ENCODE measurements at regions not wholly inside any gene's neighbourhood (a gene's known extent, or its start where the extent isn't known, plus 50 kb on each side); places are given as distances from the start of the nearest gene placed in this dataset.

GRCh38 chr6:90765491-90765890 is 178.6 kb upstream of the MAP3K7 start:
- no peak for ATAC-seq
- intact Hi-C loops (cut with DNase I) = no loop called here
- no peak for DNase-seq (ENCODE audit: low spot score)

GRCh38 chr6:90764001-90764400 is 177.1 kb upstream of the MAP3K7 start:
- ATAC-seq (no peak), DNase-seq (ENCODE audit: low spot score) (no peak)
- intact Hi-C loops (cut with DNase I) = no loop called here

GRCh38 chr6:90759664-90760063 is 172.8 kb upstream of the MAP3K7 start:
- ATAC-seq = no peak
- no peak for DNase-seq (ENCODE audit: low spot score)
- intact Hi-C loops (cut with DNase I) = no loop called here

- no peak for DNase-seq (ENCODE audit: low spot score)
- ATAC-seq = no peak
- intact Hi-C loops (cut with DNase I) = no loop called here
These were observed 171.9 kb upstream of the MAP3K7 start for GRCh38 chr6:90758741-90759140.

GRCh38 chr6:90753820-90754643 is 167.2 kb upstream of the MAP3K7 start:
- intact Hi-C loops (cut with DNase I) = no loop called here
- DNase-seq (ENCODE audit: low spot score) (no peak), ATAC-seq (no peak)

GRCh38 chr6:90739802-90740201 is 152.9 kb upstream of the MAP3K7 start:
- ATAC-seq (no peak), DNase-seq (ENCODE audit: low spot score) (no peak)
- intact Hi-C loops (cut with DNase I) = no loop called here

- intact Hi-C loops (cut with DNase I) = no loop called here
- no peak for DNase-seq (ENCODE audit: low spot score)
- no peak for ATAC-seq
These were observed 152.5 kb upstream of the MAP3K7 start for GRCh38 chr6:90739339-90739738.

GRCh38 chr6:90730151-90730673 is 143.3 kb upstream of the MAP3K7 start:
- ATAC-seq = no peak
- intact Hi-C loops (cut with DNase I) = no loop called here
- DNase-seq (ENCODE audit: low spot score) = no peak

GRCh38 chr6:90729057-90729456 is 142.2 kb upstream of the MAP3K7 start:
- ATAC-seq = no peak
- intact Hi-C loops (cut with DNase I) = no loop called here
- no peak for DNase-seq (ENCODE audit: low spot score)

- intact Hi-C loops (cut with DNase I) = no loop called here
- ATAC-seq (no peak), DNase-seq (ENCODE audit: low spot score) (no peak)
These were observed 135.8 kb upstream of the MAP3K7 start for GRCh38 chr6:90722648-90723047.

- ATAC-seq (no peak), DNase-seq (ENCODE audit: low spot score) (no peak)
- intact Hi-C loops (cut with DNase I) = no loop called here
These were observed 133.5 kb upstream of the MAP3K7 start for GRCh38 chr6:90720404-90720803.

GRCh38 chr6:90719321-90720195 is 132.7 kb upstream of the MAP3K7 start:
- intact Hi-C loops (cut with DNase I) = no loop called here
- DNase-seq (ENCODE audit: low spot score) = no peak
- ATAC-seq = no peak

GRCh38 chr6:90716376-90716775 is 129.5 kb upstream of the MAP3K7 start:
- DNase-seq (ENCODE audit: low spot score) (no peak), ATAC-seq (no peak)
- intact Hi-C loops (cut with DNase I) = no loop called here

- no peak for ATAC-seq
- DNase-seq (ENCODE audit: low spot score) = no peak
- intact Hi-C loops (cut with DNase I) = no loop called here
These were observed 128.3 kb upstream of the MAP3K7 start for GRCh38 chr6:90715093-90715655.

GRCh38 chr6:90714319-90714718 is 127.4 kb upstream of the MAP3K7 start:
- intact Hi-C loops (cut with DNase I) = no loop called here
- DNase-seq (ENCODE audit: low spot score) (no peak), ATAC-seq (no peak)

GRCh38 chr6:90712114-90712513 is 125.2 kb upstream of the MAP3K7 start:
- no peak for DNase-seq (ENCODE audit: low spot score)
- no peak for ATAC-seq
- intact Hi-C loops (cut with DNase I) = no loop called here

GRCh38 chr6:90709431-90709996 is 122.6 kb upstream of the MAP3K7 start:
- intact Hi-C loops (cut with DNase I) = no loop called here
- ATAC-seq (no peak), DNase-seq (ENCODE audit: low spot score) (no peak)

GRCh38 chr6:90708206-90708737 is 121.4 kb upstream of the MAP3K7 start:
- intact Hi-C loops (cut with DNase I) = no loop called here
- no peak for DNase-seq (ENCODE audit: low spot score)
- ATAC-seq = no peak

GRCh38 chr6:90707246-90707645 is 120.4 kb upstream of the MAP3K7 start:
- DNase-seq (ENCODE audit: low spot score) (no peak), ATAC-seq (no peak)
- intact Hi-C loops (cut with DNase I) = no loop called here

Data from sciatic nerve (tissue), 2 donors.